ENCODE measurements at regions not wholly inside any gene's neighbourhood (a gene's known extent, or its start where the extent isn't known, plus 50 kb on each side); places are given as distances from the start of the nearest gene placed in this dataset.

DNA sequence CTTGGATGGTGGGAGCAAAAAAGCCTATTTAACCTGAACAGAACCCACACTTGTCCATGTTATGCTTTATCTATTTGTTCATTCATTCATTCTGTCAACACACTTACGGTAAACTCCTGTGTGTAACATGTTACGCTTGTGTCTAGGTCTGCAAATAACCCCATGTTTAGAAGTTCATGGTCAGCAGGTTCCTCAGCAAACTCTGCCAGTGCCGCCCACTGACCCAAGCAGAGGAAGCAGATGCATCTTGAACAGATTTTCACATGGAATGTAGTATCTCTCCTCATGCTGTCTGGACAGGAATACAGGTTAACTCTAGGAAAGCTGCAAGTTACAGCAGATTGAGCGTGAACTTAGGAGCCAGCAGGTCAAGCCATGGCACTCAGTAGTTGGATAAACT is 213.7 kb upstream of the COPS8 start:
- no peak for DNase-seq (ENCODE audit: low read depth, low spot score)
- TF ChIP-seq, protein P1, sequence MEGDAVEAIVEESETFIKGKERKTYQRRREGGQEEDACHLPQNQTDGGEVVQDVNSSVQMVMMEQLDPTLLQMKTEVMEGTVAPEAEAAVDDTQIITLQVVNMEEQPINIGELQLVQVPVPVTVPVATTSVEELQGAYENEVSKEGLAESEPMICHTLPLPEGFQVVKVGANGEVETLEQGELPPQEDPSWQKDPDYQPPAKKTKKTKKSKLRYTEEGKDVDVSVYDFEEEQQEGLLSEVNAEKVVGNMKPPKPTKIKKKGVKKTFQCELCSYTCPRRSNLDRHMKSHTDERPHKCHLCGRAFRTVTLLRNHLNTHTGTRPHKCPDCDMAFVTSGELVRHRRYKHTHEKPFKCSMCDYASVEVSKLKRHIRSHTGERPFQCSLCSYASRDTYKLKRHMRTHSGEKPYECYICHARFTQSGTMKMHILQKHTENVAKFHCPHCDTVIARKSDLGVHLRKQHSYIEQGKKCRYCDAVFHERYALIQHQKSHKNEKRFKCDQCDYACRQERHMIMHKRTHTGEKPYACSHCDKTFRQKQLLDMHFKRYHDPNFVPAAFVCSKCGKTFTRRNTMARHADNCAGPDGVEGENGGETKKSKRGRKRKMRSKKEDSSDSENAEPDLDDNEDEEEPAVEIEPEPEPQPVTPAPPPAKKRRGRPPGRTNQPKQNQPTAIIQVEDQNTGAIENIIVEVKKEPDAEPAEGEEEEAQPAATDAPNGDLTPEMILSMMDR (conservative IDR thresholded peaks at IDR 0.05): no peak
- H3K27ac Mint-ChIP-seq (ENCODE audit: unreplicated experiment): no peak overlapping the region
- H3K27me3 Mint-ChIP-seq (ENCODE audit: low read depth): no peaks in the 10 kb centered on the region
- H3K4me3 Mint-ChIP-seq: no peak overlapping the region
- H3K36me3 Mint-ChIP-seq (ENCODE audit: low read depth): no peaks in the 10 kb centered on the region
- peaks cover 38% of the 10 kb centered on the region for H3K4me1 Mint-ChIP-seq
- peaks cover 6% of the 10 kb centered on the region for H3K9me3 Mint-ChIP-seq

DNA sequence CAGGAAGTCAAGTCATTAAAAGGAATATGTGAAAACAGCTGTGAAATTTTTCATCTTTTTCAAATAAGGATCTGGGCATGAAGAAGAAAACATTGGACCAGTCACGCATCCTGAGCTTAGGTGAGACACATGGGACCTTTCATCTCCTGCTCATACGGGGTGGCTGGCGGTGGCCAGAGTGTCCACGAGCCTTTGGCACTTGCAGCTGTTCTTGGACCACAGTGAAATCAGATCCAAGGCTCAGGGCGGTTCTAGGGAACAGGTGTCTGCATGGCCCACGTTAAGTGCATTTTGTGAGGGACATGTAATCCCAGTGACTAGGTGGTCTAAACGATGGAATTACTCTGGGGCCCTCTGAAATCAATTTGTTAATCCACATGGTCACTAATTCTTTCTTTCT is 212.7 kb upstream of the COPS8 start:
- Mint-ChIP-seq H3K27me3 (ENCODE audit: low read depth) (no peaks in the 10 kb centered on the region), H3K4me3 (no peak overlapping the region), H3K9me3 (peaks cover 3% of the 10 kb centered on the region), H3K4me1 (peaks cover 31% of the 10 kb centered on the region), H3K36me3 (ENCODE audit: low read depth) (no peaks in the 10 kb centered on the region), H3K27ac (ENCODE audit: unreplicated experiment) (no peak overlapping the region)
- DNase-seq (ENCODE audit: low read depth, low spot score): no peak
- TF ChIP-seq, protein P1 (conservative IDR thresholded peaks at IDR 0.05): no peak

DNA sequence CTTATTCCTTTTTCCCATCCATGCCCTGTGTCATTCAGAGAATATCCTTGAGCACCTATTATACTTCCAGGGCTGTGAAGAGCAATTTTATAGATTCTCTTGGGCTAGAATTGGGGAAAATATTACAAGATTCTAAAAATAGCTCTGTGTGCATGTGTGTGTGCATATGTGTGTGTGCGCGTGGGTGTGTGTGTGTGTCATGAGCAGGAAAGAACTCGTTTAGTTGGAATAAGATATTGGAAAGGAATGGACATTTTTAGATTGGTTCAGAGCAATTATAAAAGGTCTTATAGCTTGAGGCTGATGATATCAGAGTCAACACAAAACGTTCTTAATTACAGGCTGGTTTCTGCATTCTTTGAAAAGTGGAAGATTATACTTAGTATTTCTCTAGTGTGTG is 212.1 kb upstream of the COPS8 start:
- Mint-ChIP-seq H3K27ac (ENCODE audit: unreplicated experiment) (no peak overlapping the region), H3K4me1 (peaks cover 27% of the 10 kb centered on the region), H3K36me3 (ENCODE audit: low read depth) (no peaks in the 10 kb centered on the region), H3K9me3 (peaks cover 2% of the 10 kb centered on the region), H3K4me3 (no peak overlapping the region), H3K27me3 (ENCODE audit: low read depth) (no peaks in the 10 kb centered on the region)
- no peak for DNase-seq (ENCODE audit: low read depth, low spot score)
- TF ChIP-seq, protein P1 (conservative IDR thresholded peaks at IDR 0.05): no peak

GRCh38 chr2:236874866-236875481 is 210.7 kb upstream of the COPS8 start:
- Mint-ChIP-seq H3K27me3 (ENCODE audit: low read depth) (no peaks in the 10 kb centered on the region), H3K36me3 (ENCODE audit: low read depth) (no peaks in the 10 kb centered on the region), H3K27ac (ENCODE audit: unreplicated experiment) (no peak overlapping the region), H3K9me3 (no peaks in the 10 kb centered on the region), H3K4me3 (no peak overlapping the region), H3K4me1 (peaks cover 18% of the 10 kb centered on the region)
- TF ChIP-seq, protein P1 (conservative IDR thresholded peaks at IDR 0.05): no peak
- DNase-seq (ENCODE audit: low read depth, low spot score): no peak

DNA sequence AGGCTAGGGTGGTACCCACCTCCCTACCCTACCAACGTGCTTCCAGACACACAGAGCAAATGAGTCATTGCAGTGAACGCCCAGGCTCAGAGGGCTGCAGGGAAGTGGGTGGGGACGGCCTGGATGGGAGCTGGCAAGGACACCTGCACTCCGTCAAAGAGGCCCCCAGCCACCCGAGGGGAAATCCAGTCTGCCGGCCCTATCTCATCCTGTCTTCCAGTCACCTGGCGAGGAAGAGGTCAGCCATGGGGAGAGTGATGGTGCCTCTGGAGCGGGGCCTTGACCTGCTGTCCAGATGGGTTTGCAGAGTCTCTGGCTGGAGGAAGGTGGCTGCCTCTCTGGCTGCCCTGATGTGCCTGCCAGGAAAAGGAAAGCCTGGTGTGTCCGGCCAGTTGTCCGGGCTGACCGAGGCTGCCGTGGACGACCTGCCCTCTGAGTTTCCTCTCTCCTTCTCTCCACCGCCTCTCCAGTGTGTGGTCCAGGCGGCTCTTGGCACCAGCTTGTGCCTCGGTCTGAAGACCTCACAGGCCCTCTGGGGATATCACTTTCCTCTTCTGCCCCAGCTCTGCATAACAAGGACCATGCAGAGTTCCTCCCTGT is 209.7 kb upstream of the COPS8 start:
- H3K4me3 Mint-ChIP-seq: no peak overlapping the region
- H3K9me3 Mint-ChIP-seq: peaks cover under 1% of the 10 kb centered on the region
- H3K27me3 Mint-ChIP-seq (ENCODE audit: low read depth): no peaks in the 10 kb centered on the region
- no peaks in the 10 kb centered on the region for H3K36me3 Mint-ChIP-seq (ENCODE audit: low read depth)
- peaks cover 18% of the 10 kb centered on the region for H3K4me1 Mint-ChIP-seq
- no peak overlapping the region for H3K27ac Mint-ChIP-seq (ENCODE audit: unreplicated experiment)
- DNase-seq (ENCODE audit: low read depth, low spot score): no peak
- TF ChIP-seq, protein P1 (conservative IDR thresholded peaks at IDR 0.05): no peak

Data from neural crest cell (in vitro differentiated cells).